Mucosa of rectum (tissue), 2 donors: ENCODE measurements at regions not wholly inside any gene's neighbourhood (a gene's known extent, or its start where the extent isn't known, plus 50 kb on each side); places are given as distances from the start of the nearest gene placed in this dataset.

Experiments used
- H3K27ac ChIP-seq, 2 donors: one replicate each; pipeline ENCODE4 v1.7.0; 2013; ENCODE audit warnings: inconsistent platforms in 2 of 2, low read depth in 2 of 2, low read length in 2 of 2
- H3K27me3 ChIP-seq, 2 donors: one replicate each; pipeline ENCODE4 v1.7.0; 2013; ENCODE audit warnings: low read length in 2 of 2; ENCODE audit not compliant: control insufficient read depth in 2 of 2, insufficient read depth in 2 of 2
- H3K36me3 ChIP-seq, 2 donors: one replicate each; pipeline ENCODE4 v1.7.0; 2013; ENCODE audit warnings: low read length in 2 of 2; ENCODE audit not compliant: control insufficient read depth in 2 of 2, insufficient read depth in 2 of 2
- H3K4me1 ChIP-seq, 2 donors: one replicate each; pipeline ENCODE4 v1.7.0; 2013; ENCODE audit warnings: low read length in 2 of 2, mild to moderate bottlenecking in 1 of 2; ENCODE audit not compliant: control insufficient read depth in 2 of 2, insufficient read depth in 2 of 2
- H3K4me3 ChIP-seq, 2 donors: one replicate each; pipeline ENCODE4 v1.7.0; 2013; ENCODE audit warnings: low read length in 2 of 2
- H3K9ac ChIP-seq, 2 donors: one replicate each; pipeline ENCODE4 v1.7.0; 2013; ENCODE audit warnings: low read length in 2 of 2, low read depth in 1 of 2, mild to moderate bottlenecking in 1 of 2
- H3K9me3 ChIP-seq, 2 donors: one replicate each; pipeline ENCODE4 v1.7.0; 2013; ENCODE audit warnings: low read length in 2 of 2; ENCODE audit not compliant: control insufficient read depth in 2 of 2
- donor health status: healthy.
- donor health status: Normal muscosa, but diverticular disease.

DNA sequence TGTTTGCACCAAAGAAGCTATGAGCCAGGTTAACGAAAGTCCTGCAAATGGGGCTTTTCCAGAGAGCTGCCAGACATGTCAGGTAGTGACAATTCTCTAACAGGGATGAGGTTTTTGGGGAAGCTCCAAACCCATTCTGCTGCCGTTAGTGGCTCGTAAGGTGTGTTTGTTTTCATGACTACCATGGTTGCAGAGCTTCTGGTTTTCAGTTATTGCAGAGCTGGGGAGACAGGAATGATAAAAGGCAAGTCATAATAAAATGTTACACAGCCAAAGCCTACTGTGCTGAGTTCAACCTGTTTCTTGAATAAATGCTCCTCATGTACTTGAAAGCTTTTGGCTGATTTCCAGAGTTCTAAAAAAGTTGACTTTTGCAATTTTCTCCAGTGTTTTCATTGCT is 209.2 kb upstream of the STK17B start:
- no peaks in the 10 kb centered on the region for H3K36me3 ChIP-seq
- no peaks in the 10 kb centered on the region for H3K4me1 ChIP-seq
- H3K9ac ChIP-seq: no peak overlapping the region
- no peaks in the 10 kb centered on the region for H3K9me3 ChIP-seq
- no peaks in the 10 kb centered on the region for H3K27me3 ChIP-seq
- H3K4me3 ChIP-seq: no peak overlapping the region
- H3K27ac ChIP-seq: no peak overlapping the region

DNA sequence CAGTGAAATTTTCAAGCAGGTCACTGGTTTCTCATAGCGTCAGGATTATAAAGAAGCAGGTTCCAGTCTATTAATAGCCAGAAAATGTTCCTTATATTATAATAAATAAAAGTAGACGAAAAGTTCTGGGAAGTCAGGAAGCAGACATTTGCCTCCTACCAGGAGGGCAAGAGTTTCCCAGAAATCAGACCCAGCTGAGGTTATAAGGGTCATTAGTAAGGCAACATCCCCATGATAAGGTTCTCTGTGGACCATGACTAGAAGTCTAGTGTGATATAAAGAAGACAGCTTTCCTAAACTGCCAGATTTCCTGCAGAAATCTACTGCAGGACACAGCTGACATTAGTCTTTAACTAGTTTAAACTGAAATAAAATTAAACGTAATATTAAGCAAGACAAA is 210.1 kb upstream of the STK17B start:
- Histone ChIP-seq H3K4me1 (no peaks in the 10 kb centered on the region), H3K27ac (no peak overlapping the region), H3K36me3 (no peaks in the 10 kb centered on the region), H3K9me3 (no peaks in the 10 kb centered on the region), H3K4me3 (no peak overlapping the region), H3K9ac (no peak overlapping the region), H3K27me3 (no peaks in the 10 kb centered on the region)

DNA sequence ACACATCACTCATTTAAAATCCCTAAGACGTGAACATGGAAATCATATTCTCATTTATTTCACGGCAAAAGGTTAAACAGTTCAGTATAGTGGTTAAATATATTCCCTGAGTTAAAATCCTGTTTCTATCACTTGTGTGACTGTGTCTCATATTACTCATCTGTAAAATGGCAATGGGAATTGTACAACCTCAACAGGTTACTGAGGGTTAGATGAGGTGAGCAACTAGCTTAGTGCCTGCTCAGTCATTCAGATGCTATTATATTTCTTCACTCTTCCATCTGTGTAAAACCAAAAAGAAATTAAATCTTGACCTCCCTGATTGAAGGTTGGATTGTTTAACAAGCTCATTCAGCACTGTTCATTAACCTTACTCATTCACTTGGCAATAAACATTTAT is 212.4 kb upstream of the STK17B start:
- H3K9ac ChIP-seq: no peak overlapping the region
- no peak overlapping the region for H3K27ac ChIP-seq
- H3K4me1 ChIP-seq: no peaks in the 10 kb centered on the region
- H3K27me3 ChIP-seq: no peaks in the 10 kb centered on the region
- no peaks in the 10 kb centered on the region for H3K9me3 ChIP-seq
- H3K36me3 ChIP-seq: no peaks in the 10 kb centered on the region
- H3K4me3 ChIP-seq: no peak overlapping the region

DNA sequence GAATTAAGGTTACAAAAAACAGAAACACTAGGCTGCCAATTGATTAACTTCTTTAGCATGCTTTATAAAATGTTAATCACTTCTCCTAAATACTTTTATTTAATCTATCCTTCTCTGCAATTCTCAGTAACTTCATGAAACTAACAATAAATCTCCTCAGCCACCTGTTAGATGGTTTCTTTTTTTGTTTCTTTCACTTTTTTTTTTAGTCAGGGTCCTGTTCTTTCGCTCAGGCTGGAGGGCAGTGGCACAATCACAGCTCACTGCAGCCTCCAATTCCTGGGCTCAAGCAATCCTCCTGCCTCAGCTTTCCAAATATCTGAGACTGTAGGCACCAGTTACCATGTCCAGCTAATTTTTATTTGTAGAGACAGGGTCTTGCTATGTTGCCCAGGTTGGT is 213.4 kb upstream of the STK17B start:
- Histone ChIP-seq H3K27ac (no peak overlapping the region), H3K4me3 (no peak overlapping the region), H3K9ac (no peak overlapping the region), H3K4me1 (no peaks in the 10 kb centered on the region), H3K27me3 (no peaks in the 10 kb centered on the region), H3K9me3 (no peaks in the 10 kb centered on the region), H3K36me3 (no peaks in the 10 kb centered on the region)

DNA sequence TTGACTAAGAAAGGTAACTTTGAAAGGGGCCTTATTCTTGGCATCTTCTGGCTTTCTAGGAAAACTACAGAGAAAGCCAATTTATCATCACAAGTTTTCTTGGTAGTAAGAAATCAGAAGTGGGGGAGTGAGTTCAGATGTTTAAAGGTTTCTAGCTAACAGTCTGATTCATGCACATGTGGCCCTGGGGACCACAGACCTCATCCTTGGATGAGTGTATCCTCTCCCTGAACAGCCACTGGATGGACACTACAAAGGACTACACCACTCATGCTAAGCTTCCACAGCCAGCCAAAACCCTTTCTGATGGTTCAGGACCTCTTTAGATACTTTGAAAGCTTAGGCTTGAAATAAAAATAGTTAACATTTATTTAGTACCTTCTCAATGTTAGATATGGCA is 218.3 kb upstream of the STK17B start:
- no peaks in the 10 kb centered on the region for H3K9me3 ChIP-seq
- no peaks in the 10 kb centered on the region for H3K27me3 ChIP-seq
- H3K9ac ChIP-seq: no peak overlapping the region
- H3K36me3 ChIP-seq: no peaks in the 10 kb centered on the region
- no peak overlapping the region for H3K27ac ChIP-seq
- H3K4me1 ChIP-seq: no peaks in the 10 kb centered on the region
- no peak overlapping the region for H3K4me3 ChIP-seq

DNA sequence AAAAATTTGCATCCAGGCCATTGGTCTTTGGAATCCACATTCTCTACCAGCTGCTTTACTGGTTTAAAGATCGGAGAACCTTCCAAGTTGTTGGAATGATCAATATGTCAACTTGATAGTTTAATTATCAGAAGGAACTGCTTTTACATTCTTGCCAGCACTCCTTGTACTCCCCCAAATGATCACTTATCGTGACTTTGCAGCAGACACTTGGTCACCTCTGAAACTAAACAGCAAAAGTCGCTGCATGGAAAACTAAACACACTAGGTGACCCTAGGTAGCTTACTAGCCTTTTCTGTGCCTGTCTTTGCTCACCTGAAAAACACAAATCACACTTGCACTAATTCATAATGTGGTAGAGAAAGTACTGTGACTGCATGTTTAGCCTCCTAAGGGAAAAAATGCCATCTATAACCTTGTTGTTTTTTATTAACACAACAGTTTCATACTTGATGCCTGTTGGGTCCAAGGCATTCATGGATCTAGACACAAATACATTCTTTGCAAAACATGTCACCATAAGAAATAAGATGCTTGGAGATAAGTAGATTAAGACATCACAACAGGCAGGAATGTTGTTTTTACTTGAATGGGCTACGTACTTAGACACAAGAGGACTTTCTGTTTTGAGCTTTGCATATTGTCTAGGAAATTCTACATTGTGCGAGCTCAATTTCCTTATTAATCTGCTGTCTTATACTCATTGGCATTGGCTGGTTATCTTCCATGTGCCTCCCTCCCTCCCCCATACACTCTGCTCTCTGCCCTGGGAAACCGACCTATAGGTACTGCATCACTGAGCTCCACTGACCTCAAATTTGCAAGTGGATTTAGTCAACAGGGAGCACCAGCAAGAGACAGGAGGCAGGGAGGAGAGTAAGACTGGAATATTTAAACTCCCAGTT is 219.1 kb upstream of the STK17B start:
- no peaks in the 10 kb centered on the region for H3K4me1 ChIP-seq

DNA sequence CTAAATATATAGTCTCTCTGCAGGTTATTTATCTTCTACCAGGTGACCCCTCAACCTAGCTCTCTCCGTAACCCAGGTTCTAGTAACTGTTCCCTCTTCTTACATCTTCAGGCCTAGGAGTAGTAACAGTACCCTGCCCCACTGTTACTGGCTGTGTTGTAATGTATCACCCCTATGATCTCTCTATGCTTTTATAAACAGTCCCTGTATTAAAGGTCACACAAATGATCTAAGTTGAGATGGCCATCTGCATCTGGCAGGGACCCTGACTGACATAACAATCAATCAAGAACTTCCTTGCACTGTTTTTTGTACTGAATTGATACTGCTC is 219.7 kb upstream of the STK17B start:
- Histone ChIP-seq H3K9ac (no peak overlapping the region), H3K36me3 (no peaks in the 10 kb centered on the region), H3K27me3 (no peaks in the 10 kb centered on the region), H3K4me1 (no peaks in the 10 kb centered on the region), H3K27ac (no peak overlapping the region), H3K4me3 (no peak overlapping the region), H3K9me3 (no peaks in the 10 kb centered on the region)

More for the DNA sequence above, 219.1 kb upstream of the STK17B start:
- H3K9me3 ChIP-seq: no peaks in the 10 kb centered on the region
- H3K27me3 ChIP-seq: no peaks in the 10 kb centered on the region
- H3K27ac ChIP-seq: no peak overlapping the region
- H3K36me3 ChIP-seq: no peaks in the 10 kb centered on the region
- no peak overlapping the region for H3K9ac ChIP-seq
- H3K4me3 ChIP-seq: no peak overlapping the region

DNA sequence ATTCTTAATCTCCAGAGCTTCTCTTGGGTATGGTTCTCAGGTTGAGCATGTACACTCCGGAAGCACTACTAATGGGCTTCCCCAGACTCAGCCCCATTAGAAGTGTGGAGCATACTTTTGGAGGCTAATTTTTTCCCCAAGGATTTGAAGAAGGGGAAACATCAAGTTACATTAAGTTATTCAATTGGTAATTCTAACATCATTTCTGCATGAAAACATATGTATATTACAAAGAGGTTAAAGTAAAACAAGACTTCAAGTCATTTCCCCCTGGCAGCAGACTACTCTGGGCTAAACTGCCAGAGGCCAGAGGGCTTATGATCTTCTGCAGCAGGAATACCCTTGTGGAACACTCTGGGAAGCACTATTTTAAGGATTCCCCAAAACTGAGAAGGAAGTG is 227.7 kb upstream of the STK17B start:
- no peaks in the 10 kb centered on the region for H3K27me3 ChIP-seq

DNA sequence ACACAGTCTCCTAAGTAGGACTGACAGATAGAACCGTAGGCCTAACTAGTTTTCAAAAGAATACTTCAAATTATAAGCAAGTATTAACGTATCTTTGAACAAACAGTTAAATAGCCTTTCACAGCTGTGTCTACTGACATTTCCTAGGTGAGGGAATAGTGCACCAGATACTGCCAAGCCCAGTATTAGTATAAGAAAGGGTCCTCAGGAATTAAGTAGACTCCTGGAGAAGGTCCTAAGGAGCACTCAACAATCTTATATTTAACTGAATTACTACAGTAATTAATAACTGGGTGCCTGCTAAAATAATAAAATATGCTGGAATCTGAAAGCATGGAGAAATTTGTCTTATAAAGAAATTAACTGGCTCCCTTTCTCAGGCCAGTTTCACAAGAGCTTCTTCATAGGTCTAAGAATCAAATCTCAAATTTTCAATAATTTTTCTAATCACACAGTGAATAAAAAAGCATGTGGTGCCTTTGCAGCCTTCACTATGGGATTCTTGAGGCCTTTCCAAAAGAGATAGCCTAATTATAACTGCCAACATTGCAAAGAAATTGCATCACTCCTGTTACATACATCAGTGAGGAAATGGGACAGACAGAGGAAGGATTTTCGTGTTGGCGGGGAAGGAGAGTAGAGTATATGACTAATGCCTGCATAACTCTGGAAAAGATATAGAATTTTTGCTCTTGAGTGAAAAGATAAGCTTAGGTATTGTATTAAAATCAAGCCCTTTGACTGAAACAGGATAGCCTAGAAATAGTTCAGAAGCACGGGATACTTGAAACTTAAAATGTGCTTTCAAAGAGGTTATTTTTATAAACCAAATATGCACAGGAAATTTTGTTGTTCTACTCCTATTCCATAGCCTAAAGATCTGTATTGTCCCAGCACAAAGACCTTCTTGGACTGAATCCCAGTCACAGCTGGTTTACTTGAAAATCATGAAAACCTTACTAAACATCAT is 228.6 kb upstream of the STK17B start:
- no peaks in the 10 kb centered on the region for H3K9me3 ChIP-seq
- no peak overlapping the region for H3K27ac ChIP-seq
- no peaks in the 10 kb centered on the region for H3K36me3 ChIP-seq
- no peaks in the 10 kb centered on the region for H3K4me1 ChIP-seq
- H3K4me3 ChIP-seq: no peak overlapping the region
- H3K27me3 ChIP-seq: no peaks in the 10 kb centered on the region
- no peak overlapping the region for H3K9ac ChIP-seq

More for the DNA sequence above, 227.7 kb upstream of the STK17B start:
- Histone ChIP-seq H3K9me3 (no peaks in the 10 kb centered on the region), H3K9ac (no peak overlapping the region), H3K36me3 (no peaks in the 10 kb centered on the region), H3K27ac (no peak overlapping the region), H3K4me1 (no peaks in the 10 kb centered on the region), H3K4me3 (no peak overlapping the region)

DNA sequence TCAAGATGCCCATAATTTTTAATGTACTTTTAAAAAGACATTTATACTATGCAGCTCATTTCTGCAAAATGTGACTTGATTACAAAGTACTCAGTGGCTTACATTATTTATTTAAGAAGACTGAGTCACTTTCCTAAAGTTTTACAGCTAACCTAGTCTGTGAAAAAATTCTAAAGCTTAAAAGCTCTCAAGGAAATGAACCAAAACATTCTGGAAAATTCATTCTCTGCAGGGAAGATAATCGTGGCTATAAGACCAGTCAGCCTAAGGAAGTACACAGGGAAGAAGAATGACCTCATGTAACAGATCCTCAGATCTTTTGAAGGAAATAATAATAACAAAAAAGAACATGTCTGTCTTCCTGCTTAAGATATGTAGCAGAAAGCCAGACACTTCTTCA is 232.1 kb upstream of the STK17B start:
- no peaks in the 10 kb centered on the region for H3K36me3 ChIP-seq
- H3K27ac ChIP-seq: no peak overlapping the region
- no peaks in the 10 kb centered on the region for H3K9me3 ChIP-seq
- H3K4me1 ChIP-seq: no peaks in the 10 kb centered on the region
- H3K27me3 ChIP-seq: no peaks in the 10 kb centered on the region
- no peak overlapping the region for H3K9ac ChIP-seq
- H3K4me3 ChIP-seq: no peak overlapping the region
